Keratinocyte (primary cell): ENCODE measurements at regions not wholly inside any gene's neighbourhood (a gene's known extent, or its start where the extent isn't known, plus 50 kb on each side); places are given as distances from the start of the nearest gene placed in this dataset.
"Not testable (repeated sequence)": the region's sequence is repeated elsewhere in the genome, so short reads cannot be mapped to it uniquely, and the experiment has no call there.

Source experiments
- EZH2 ChIP-seq: IDR thresholded peaks from one replicate; pipeline ENCODE4 v1.6.1; 2012; ENCODE audit warnings: inconsistent platforms, mild to moderate bottlenecking, low read length, moderate library complexity
- TF ChIP-seq, protein P1 (sequence below), 3 experiments: IDR thresholded peaks in 1 of 3; conservative IDR thresholded peaks in 1 of 3; optimal IDR thresholded peaks in 1 of 3; 2 replicates in 2 of 3; 3 replicates in 1 of 3; pipeline versions ENCODE3 to v1.5.1; 2011; ENCODE audit warnings: low read length in 3 of 3, mild to moderate bottlenecking in 3 of 3, moderate library complexity in 2 of 3, control low read depth in 1 of 3, inconsistent platforms in 1 of 3; ENCODE audit not compliant: insufficient read depth in 2 of 3; ENCODE audit errors: extremely low read depth in 1 of 3

DNA sequence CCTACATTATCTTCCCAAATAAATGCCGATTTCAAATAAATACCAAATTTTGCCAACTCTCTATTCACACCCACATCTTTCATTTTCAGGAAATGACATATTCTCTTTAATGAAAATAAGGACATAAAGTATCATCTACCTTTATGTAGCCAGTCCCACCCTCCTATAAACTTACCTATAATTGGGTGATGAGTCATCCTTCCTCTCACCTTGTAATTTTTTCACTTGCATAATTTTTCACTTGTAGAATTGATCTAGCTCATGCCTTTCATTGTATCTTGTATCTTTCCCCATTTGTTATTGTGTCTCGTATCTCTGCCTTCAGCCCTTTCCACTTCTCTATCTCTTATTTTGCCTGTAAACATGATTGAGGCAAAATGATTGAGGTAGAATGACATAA lies 135.3 kb upstream of the NIPA1 start:
- TF ChIP-seq, protein P1, sequence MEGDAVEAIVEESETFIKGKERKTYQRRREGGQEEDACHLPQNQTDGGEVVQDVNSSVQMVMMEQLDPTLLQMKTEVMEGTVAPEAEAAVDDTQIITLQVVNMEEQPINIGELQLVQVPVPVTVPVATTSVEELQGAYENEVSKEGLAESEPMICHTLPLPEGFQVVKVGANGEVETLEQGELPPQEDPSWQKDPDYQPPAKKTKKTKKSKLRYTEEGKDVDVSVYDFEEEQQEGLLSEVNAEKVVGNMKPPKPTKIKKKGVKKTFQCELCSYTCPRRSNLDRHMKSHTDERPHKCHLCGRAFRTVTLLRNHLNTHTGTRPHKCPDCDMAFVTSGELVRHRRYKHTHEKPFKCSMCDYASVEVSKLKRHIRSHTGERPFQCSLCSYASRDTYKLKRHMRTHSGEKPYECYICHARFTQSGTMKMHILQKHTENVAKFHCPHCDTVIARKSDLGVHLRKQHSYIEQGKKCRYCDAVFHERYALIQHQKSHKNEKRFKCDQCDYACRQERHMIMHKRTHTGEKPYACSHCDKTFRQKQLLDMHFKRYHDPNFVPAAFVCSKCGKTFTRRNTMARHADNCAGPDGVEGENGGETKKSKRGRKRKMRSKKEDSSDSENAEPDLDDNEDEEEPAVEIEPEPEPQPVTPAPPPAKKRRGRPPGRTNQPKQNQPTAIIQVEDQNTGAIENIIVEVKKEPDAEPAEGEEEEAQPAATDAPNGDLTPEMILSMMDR (optimal IDR thresholded peaks at IDR 0.05 in 1 of 3, IDR thresholded peaks at IDR 0.05 in 1 of 3, conservative IDR thresholded peaks at IDR 0.05 in 1 of 3; ENCODE audit: extremely low read depth in 1 of 3, insufficient read depth in 2 of 3, low read length in 3 of 3): not testable (repeated sequence)
- not testable (repeated sequence) for TF ChIP-seq EZH2
